Activated CD4-positive, alpha-beta T cell treated with anti-CD3 and anti-CD28 coated beads, Interleukin-2, Interleukin-6, amounts not matched to agents 100 ng/mL and 50 ng/mL, durations not matched to agents 16 hours and 8 hours (primary cell): ENCODE measurements at regions not wholly inside any gene's neighbourhood (a gene's known extent, or its start where the extent isn't known, plus 50 kb on each side); places are given as distances from the start of the nearest gene placed in this dataset.
"Not testable (repeated sequence)": the region's sequence is repeated elsewhere in the genome, so short reads cannot be mapped to it uniquely, and the experiment has no call there.

Experiments used
- DNase-seq: peaks from one replicate; pipeline ENCODE4 v3.0.0-alpha.2; 2020

DNA sequence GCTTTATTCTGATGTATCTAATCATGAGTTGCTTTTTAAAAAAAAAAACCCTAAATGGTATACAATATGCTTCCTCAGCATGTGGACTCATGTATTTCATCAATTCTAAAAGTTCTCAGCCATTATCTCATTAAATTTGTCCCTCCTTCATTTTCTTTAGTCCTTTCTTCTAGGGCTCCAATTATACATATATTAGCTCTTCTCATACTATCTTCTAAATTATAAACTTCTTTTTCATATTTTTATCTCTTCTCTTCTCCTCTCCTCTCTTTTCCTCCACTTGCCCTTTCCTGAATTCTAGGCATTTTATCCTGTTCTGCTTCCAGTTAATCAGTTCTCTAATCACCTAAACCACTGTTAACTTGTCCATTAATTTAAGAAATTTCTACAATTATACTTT lies 55.0 kb upstream of the IL33 start:
- DNase-seq, result no peak

DNA sequence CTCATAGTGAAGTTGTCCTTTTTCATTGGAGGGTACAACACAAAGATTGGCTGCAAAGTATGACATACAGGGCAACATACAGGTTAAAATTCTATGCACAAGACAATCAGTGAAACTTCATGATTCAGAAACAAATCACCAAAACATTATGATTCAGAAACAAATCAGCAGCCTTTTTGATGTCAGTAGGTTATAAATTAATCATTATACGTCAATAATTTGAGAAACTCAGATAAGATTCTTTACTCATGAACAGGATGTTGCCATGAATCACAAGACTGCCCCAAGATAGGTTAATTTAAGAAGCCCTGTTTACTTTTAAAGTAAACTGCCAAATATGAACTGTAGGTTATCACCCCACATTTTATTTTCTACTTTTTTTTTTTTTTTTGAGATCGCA lies 62.2 kb upstream of the IL33 start:
- DNase-seq, result no peak

DNA sequence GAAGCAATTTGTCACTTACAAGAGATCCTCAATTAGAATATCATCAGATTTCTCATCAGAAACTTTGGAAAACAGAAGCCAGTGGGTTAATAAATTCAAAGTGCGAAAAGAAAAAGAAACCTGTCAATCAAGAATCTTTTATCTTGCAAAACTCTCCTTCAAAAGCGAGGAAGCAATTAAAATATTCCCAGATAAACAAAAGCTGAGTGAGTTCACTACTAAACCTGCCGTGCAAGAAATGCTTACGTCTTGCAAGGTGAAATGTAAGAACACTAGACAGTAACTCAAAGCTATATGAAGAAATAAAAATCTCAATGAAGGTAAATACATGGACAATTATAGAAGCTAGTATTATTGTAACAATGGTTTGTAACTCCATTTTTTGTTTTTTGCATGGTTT lies 62.8 kb upstream of the IL33 start:
- no peak for DNase-seq

DNA sequence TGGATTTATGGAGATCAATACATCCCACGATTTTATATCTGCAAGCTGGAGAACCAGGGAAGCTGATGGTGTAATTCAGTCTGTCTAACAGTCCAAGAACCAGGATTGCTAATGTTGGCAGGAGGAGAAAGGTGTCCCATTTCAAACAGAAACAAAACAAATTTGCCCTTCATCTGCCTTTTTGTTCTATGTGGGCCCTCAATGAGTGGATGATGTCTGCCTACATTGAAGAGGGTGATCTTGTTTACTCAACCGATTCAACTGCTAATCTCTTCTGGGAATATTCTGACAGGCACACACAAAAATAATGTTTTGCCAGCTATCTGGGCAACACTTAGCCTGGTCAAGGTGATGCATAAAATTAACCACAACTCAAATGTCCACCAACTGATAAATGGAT lies 65.1 kb upstream of the IL33 start:
- no peak for DNase-seq

DNA sequence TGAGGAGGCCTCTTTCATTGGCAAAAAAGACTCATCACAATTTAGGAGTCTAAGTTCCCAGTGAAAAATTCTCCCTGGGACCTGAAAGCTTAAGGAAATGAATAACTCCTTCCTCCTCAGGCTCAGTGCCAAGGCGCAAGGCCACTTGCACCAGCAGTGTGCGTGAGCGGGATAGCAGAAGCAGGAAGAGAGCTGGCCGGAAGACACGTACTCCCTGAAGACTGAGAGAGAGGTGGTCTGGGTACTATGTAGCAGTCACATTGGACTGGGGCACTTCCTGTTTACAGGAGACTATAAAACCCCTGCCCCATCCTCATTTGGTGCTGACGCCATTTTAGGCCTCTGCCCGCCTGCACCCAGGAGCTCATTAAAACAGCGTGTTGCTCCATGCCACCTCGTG lies 66.3 kb upstream of the IL33 start:
- no peak for DNase-seq

DNA sequence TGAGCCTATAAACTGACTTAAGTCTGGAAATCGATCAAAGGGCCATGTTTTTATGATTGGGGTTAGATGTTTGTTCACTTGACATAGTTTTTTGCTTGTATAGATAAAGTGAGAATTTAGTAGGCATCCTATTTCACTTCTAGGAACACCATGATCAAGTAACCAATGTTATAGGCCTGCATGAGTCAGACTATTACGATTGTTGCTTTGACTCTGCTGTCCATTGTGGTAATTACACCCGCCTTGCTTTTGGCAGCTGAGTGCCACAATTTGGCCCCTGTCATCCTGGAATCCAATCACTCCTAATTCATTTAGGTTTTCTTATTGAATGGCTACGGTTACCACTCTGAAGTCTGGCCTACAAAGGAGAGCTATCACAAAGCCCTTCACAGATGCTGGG lies 67.8 kb upstream of the IL33 start:
- no peak for DNase-seq

DNA sequence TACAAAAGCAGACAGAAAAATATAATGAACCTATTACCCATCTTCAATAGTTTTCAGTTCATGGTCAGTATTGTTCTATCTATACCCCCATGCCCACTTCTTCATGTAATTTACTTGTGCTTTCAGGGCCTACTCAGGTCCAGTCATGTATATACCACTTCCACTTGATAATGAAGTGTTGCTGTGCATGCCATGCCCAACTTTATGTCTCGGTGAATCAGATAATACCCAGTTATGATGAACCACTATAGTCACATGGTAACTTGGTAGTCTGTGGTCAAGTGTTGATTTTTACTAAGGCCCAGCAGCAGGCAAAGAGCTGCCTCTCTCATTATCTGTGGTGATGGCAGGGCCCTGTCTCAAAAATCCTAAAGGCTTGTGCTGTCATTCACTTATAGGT lies 70.7 kb upstream of the IL33 start:
- no peak for DNase-seq

DNA sequence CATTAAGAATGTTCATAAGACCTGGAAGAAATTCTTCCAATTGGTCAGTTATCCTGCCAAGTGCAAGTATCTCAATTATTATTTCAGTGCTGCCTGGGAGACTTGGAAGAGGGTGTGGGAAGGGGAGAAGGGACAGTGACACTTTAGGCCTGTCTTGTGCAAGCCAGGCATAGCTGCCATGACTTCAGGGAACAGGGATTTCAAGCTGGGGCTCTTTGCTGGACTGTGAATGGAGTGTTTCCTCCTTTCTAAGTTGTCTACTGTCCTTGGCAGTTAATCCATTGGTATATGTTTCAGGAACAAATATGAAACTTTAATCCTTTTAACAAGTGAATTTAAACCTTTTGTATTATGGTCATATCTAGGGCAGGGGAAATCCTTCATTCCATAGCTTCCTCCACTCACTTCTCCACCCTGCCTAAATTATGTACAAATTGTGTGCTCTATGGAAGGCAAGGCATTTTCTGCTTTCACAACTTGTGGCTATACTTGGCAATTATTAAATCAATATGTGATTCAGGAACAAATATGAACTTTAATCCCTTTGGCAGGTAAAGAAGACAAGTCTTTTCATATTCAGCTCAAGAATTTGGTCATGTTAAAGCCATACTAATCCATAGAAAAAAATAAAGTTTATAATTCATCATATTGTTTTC lies 72.7 kb upstream of the IL33 start:
- no peak for DNase-seq

DNA sequence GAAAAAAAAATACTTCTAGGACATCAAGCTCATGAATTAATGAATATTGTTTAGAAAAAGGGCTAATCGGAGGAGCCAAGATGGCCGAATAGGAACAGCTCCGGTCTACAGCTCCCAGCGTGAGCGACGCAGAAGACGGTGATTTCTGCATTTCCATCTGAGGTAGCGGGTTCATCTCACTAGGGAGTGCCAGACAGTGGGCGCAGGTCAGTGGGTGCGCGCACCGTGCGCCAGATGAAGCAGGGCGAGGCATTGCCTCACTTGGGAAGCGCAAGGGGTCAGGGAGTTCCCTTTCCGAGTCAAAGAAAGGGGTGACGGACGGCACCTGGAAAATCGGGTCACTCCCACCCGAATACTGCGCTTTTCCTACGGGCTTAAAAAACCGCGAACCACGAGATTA lies 79.8 kb upstream of the IL33 start:
- DNase-seq, result not testable (repeated sequence)

DNA sequence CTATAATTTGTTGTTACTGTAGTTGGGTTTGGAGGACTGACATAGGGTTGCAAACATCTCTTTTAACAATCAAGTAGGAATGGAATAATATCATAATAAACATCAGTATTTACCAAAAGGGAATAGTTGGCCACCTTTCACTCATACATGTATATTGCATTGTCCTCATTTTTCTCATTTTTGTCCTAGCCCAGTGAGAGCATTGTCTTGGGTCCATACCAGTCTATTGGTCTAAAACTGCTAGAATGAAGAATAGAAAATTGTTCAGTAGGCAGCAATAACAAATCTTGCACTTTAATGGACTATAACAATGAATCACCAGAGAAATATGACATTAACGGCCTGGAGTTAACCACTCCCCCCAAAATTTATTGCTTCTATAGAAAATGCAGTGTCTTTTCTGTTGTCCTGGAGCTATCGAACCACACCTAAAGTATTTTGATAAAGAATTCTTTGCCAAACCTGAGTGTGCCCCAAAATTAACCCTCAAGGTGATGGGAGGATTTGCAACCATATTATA lies 80.9 kb upstream of the IL33 start:
- no peak for DNase-seq

DNA sequence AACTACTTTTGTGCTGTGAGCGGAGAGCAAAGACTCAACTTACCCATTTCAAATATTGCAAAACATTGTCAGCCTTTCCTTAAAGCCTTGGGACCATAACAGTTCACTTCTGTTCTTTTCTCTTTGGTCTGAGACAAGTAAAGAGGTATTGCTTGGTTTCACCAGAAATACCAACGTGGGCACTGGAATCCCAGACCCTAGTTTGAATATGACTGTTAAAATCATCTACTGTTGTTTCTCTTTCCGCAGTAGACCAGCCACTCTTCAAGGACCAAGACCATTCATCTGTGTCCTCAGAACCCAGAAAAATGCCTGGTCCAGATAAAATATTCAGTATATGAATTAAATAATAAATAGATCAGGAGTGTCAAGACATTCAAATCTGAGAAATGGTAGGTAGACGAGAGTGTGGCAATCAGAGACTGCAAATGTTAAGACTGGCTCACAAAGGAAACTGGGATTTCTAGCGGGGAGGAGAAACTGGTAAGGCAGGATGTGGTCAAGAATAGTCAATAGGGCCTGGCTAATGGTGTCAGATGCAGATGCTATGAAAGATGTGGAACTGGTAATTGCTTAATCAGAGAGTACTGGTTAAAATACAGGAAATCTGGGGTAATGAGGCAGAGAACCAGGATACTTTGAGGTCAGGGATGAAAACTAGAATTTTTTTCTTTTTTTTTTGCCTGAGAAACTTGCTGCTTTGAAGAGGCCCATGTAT lies 82.1 kb upstream of the IL33 start:
- DNase-seq, result peak; percentile 41

DNA sequence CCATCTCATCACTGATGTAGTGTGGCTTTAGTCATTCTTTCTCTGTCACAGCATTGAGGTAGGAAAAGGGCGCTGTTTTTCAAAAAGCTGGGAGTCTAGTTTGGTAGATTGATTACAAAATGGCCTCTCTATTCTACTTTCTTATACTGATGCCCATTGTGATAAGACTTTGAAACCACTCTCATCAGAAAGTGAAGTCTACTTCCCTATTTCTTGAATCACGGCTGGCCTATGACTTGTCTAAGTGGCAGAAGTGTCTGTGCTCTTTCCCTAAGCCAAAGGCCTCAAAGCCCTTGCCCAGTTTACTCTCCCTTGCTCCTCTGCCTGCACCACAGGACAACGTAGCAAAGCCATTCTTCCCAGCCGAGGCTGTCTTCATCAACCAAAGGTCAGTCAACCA lies 83.0 kb upstream of the IL33 start:
- no peak for DNase-seq

DNA sequence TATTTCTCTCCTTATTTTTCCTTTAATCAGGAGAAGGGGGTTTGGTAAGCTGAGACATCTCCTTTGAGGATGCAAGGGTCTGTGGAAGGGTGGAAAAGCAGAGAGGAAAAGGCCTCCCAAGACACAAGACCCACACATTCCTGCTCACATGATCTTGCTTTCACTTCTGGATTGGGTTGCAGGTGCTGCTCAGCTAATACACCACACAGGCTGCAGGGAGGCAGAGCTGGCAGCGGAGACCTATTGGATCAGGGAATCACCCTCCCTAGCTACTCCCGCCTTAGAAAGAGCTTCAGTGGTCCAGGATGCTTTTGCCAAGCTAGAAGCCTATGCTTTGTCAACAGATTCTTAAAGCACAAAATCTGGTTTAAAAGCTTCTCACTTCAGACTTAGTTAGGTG lies 87.6 kb upstream of the IL33 start:
- no peak for DNase-seq

DNA sequence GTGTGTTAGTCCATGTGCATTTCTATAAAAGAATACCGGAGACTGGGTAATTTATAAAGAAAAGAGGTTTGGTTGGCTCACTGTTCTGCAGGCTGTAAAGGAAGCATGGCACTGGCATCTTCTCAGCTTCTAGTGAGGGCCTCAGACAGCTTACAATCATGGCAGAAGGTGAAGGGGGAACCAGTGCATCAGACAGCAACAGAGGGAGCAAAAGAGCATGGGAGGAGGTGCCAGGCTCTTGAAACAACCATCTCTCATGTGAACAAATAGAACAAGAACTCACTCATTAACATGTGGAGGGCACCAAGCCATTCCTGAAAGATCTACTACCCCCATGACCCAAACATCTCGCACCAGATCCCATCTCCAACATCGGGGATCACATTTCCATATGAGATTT lies 89.2 kb upstream of the IL33 start:
- no peak for DNase-seq

DNA sequence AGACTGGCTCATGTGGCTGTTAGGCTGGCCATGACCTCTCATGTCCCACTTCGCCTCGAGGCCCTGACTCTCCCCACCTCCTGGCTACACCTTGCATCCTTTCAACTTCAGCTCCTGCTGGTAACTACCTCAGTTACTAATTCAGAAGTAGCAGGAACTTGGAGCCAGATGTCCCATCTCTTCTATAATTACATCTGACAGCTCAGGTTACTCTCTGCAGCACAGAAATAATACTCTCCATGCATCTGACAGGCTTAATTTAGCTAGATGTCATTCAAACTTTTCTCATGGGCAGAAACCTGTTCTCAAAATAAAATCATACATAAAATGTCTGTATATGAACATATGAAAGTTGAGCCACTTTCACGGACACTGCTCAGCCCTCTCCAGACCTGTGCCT lies 92.2 kb upstream of the IL33 start:
- DNase-seq, result no peak

DNA sequence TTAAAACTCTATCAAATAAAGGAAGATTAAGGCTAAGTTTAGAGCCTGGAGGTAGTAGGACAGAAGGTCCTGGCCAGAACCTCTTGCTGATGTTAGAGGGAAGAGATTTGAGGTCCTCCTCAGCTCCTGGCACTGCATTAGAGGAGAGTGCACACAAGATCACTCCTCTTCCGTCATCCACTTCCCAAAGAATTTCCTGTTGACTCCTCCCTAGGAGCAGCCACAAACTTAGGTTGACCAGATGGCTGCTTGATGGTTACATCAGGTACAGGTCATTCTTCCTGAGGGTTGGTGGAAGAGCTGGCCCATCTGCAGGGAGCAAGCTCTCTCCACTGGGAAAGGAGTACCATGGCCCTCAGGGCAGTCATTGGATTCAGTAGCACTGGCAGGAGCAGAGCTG lies 93.9 kb upstream of the IL33 start:
- no peak for DNase-seq

DNA sequence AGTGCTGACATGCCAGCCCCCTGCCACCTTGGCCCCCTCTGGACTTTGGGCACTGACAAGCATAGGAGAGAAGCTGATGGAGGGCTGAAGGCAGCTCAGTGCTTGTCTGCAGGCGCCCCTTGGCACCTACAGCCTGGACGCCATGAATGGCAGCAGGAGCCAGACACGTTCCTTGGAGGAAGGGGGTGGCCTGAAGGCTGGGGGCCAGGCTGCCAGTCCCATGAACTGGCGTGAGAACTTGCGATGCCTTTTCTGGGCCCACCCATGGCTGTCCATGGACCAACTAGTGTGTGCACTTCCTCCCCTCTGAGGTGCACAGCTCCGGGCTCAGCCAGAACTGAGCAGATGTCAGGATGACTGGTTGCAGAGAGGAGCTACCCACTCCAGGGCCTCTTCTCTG lies 99.0 kb upstream of the RANBP6 start:
- no peak for DNase-seq

DNA sequence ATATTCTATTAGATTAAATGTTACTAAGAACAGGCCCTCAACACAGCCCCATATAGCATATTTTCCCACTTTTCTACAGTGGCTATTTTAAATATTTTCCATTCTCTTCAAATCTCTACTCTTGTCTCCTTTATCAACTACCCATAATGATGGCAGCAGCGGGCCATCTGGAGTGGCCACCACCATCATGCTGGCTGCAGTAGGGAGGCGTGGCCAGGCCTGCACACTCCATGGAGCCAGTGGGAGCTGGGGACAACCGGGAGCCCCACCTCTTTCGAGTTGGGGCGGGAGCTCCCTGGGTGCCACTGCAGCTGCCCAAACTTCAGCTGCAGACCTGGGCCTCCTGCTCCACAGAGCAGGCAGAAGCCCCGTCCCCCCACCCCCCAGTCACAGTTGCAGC lies 98.4 kb upstream of the RANBP6 start:
- no peak for DNase-seq

DNA sequence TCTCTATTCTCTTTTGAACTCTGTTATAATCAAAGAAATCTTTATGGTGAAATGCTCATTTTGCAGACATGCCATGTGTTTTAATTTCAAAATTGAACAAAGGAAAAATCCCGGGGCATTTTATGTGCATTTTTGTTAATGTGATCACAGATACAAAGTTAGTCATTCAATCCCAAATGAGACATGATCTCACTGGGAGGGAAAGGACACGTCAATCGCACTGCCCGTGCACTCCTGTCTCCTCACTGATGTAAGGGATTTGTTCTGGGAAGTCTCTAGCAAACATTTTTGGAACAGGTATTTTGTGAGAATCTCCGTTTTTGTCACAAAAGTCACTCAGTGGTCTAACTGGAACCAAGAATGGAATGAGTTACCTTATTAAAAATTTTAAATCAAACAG lies 97.9 kb upstream of the RANBP6 start:
- no peak for DNase-seq

DNA sequence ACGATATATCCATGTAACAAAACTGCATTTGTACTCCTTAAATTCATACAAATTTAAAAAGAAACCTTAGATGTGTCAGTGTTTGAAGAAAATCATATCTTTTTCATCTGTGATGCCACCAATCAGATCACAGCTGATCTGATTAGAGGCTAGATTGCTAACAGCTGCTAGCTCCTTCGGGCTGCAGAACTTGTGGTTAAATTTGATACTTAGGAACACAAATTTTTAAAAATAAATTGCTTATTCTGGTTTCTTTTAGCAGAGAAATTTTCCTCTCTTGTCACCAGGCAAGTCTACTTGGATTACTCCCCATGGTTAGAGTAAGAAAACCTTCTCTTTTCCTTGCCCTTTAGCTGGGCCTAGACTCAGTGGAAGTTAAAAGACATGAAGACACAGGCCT lies 94.6 kb upstream of the RANBP6 start:
- no peak for DNase-seq

DNA sequence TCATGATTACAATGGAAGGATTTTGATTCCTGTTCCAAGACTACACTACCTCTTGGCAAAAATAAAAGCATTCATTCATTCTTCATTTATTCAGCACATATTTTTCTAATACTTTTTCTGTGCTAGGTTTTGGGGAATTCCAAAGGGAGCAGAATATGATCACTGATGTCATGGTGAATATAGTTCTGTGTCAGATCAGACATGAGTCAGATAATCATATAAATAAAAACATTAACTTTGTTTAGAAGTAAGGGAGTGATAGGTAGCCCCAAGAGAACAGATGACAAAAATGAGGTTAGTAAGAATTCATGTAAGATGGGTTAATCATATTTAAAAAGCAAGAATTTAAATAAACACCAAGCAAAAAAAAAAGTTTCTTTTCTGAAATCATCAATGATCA lies 94.1 kb upstream of the RANBP6 start:
- DNase-seq, result no peak

DNA sequence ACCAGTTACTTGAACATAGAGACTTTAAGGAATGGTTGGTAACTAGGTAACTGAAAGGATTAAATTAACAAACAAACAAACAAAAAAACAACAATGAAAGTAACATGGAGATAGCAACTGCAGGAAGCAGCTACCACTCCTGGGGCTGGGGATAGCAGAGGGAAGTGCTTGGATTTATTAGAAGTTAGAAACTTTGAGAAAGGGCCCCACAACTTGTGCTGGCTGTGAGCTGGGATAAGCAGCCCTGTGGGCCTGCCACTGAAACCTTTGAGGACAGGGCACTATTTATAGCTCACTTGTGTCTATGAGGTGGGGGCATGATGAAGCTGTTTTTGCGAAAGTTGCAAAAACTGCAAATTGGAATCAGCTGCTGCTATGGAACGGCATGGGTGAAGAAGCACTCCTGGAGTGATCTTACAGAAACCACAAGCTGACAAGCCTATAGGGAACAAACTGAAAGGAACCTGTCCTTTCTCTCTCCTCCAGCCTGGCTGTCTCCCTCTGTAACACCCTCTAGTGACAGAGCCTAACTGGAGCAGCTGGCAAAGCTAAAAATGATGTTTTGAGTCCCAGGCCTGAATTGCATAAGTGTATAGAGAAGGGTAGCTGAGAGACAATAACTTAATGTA lies 91.4 kb upstream of the RANBP6 start:
- no peak for DNase-seq

DNA sequence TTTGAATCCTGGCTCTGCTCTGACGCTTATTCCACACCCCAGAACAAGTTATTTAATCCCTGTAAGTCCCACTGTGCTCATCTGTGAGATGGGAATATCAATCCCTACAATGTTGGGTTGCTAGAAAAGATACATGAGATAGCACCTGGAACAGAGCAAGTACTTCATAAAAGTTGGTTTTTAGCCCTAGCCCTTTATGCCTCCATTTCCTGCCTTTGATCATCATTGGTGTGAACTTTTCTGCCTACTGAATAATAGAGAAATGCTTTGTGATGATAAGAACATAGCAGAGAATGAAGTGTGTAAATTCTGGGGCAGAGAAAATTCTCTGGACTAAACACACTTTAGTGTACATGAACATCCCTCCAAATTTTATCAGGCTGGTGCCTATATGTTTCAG lies 90.3 kb upstream of the RANBP6 start:
- DNase-seq, result no peak

DNA sequence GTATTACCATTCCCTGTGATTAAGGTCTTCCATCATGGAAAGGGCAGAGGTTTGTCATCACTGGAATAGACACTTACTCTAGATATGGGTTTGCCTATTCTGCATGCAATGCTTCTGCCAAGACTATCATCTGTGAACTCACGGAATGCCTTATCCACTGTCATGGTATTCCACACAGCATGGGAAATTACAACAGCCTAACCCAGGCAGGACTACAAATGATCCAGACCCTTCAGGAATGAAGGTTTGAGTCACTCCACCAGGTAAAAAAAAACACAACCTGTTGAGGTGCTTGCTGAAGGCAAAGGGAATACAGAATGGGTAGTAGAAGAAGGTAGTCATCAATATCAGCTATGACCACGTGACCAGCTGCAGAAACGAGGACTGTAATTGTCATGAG lies 89.0 kb upstream of the RANBP6 start:
- DNase-seq, result not testable (repeated sequence)
